ENCODE measurements at regions not wholly inside any gene's neighbourhood (a gene's known extent, or its start where the extent isn't known, plus 50 kb on each side); places are given as distances from the start of the nearest gene placed in this dataset.

GRCh38 chr2:37786854-37787253 is 115.4 kb upstream of the CDC42EP3 start:
- DNase-seq (ENCODE audit: low read depth in 1 of 2, low spot score in 1 of 2) = peak in 1 of 2 experiments; percentile 31
- ChIA-PET POLR2A (no interaction called here), CTCF (interaction anchor here (1.0 to 1.6 kb wide), 2 partner anchors 9 to 90 kb away, joined by 3 to 4 read pairs; no protein-coding TSS in a partner anchor)
- H3K9me3 ChIP-seq = peaks cover 24% of the 10 kb centered on the region
- no peak overlapping the region for H3K4me3 ChIP-seq
- peak overlapping the region; percentile 15; the same call in 2 of the 3 replicates for H3K4me2 ChIP-seq
- H3K4me1 ChIP-seq = peaks cover 19% of the 10 kb centered on the region
- 72% methylated on average over 5 of the region's 5 CpGs for WGBS (ENCODE audit: missing lambda C conversion rate)
- TF ChIP-seq FOXS1 (CRISPR knock-in tag; IDR thresholded peaks at IDR 0.05) (peak; percentile 20; the same call in 1 of the 2 replicates), POLR2AphosphoS2 (conservative IDR thresholded peaks at IDR 0.05; ENCODE audit: low read length) (no peak)
- peak in 1 of 2 experiments; percentile 33; a peak in 1 of 6 replicates for ATAC-seq
- peak overlapping the region; percentile 8 to 49; a peak in 5 of 6 replicates for H3K27ac ChIP-seq
- no peak for FAIRE-seq

- peak; percentile 84 for FAIRE-seq
- no peak overlapping the region for H3K4me3 ChIP-seq
- H3K27ac ChIP-seq = no peak overlapping the region
- ATAC-seq = no peak
- peaks cover 24% of the 10 kb centered on the region for H3K9me3 ChIP-seq
- POLR2A ChIA-PET = no interaction called here
- TF ChIP-seq KDM1A (IDR thresholded peaks at IDR 0.05; ENCODE audit: low read depth) (no peak), HEYL (CRISPR knock-in tag; IDR thresholded peaks at IDR 0.05) (no peak), CTCF (IDR thresholded peaks at IDR 0.05) (no peak), ATOH8 (CRISPR knock-in tag; IDR thresholded peaks at IDR 0.05; ENCODE audit: low read depth) (no peak), SMC3 (IDR thresholded peaks at IDR 0.05) (no peak), MAZ (IDR thresholded peaks at IDR 0.05; ENCODE audit: borderline replicate concordance, low read depth, low read length) (no peak), MYC (IDR thresholded peaks at IDR 0.05; ENCODE audit: borderline replicate concordance, low read length) (no peak), CBX2 (IDR thresholded peaks at IDR 0.05; ENCODE audit: borderline replicate concordance, low read depth) (no peak), PBX3 (IDR thresholded peaks at IDR 0.05) (no peak), GATA3 (IDR thresholded peaks at IDR 0.05; ENCODE audit: borderline replicate concordance) (no peak), TP53 (CRISPR knock-in tag; IDR thresholded peaks at IDR 0.05) (no peak), FOXS1 (CRISPR knock-in tag; IDR thresholded peaks at IDR 0.05) (no peak), RFX5 (IDR thresholded peaks at IDR 0.05) (no peak), HES2 (IDR thresholded peaks at IDR 0.05) (no peak), BCL3 (IDR thresholded peaks at IDR 0.05) (no peak), RCOR1 (IDR thresholded peaks at IDR 0.05; ENCODE audit: low read depth, low read length) (no peak)
- no peak overlapping the region for H3K4me2 ChIP-seq
- DNase-seq (ENCODE audit: low read depth in 1 of 2, low spot score in 1 of 2) = no peak
- peaks cover 6% of the 10 kb centered on the region; the same call in 1 of the 3 replicates for H3K4me1 ChIP-seq
- CTCF ChIA-PET = interaction anchor here (1.2 kb wide), 1 partner anchor 20 kb away, joined by 3 read pairs; no protein-coding TSS in a partner anchor
Observed at GRCh38 chr2:37788602-37789209, 117.3 kb upstream of the CDC42EP3 start.

- H3K9me3 ChIP-seq = peaks cover 24% of the 10 kb centered on the region
- H3K4me1 ChIP-seq = peaks cover 6% of the 10 kb centered on the region; the same call in 1 of the 3 replicates
- no peak for DNase-seq (ENCODE audit: low read depth in 1 of 2, low spot score in 1 of 2)
- no peak overlapping the region for H3K4me3 ChIP-seq
- ChIA-PET CTCF (no interaction called here), POLR2A (no interaction called here)
- TF ChIP-seq HEYL (CRISPR knock-in tag; IDR thresholded peaks at IDR 0.05) (no peak), ZNF302 (CRISPR knock-in tag; IDR thresholded peaks at IDR 0.05) (no peak), HOXB13 (CRISPR knock-in tag; IDR thresholded peaks at IDR 0.05; ENCODE audit: low read depth) (no peak), RFX5 (IDR thresholded peaks at IDR 0.05) (no peak), BHLHE40 (IDR thresholded peaks at IDR 0.05; ENCODE audit: low read depth, low read length) (no peak)
- no peak for FAIRE-seq
- H3K4me2 ChIP-seq = no peak overlapping the region
- H3K27ac ChIP-seq = no peak overlapping the region
- 72% methylated on average over 2 of the region's 2 CpGs for WGBS (ENCODE audit: missing lambda C conversion rate)
- ATAC-seq = no peak
Observed at GRCh38 chr2:37790019-37790418, 118.6 kb upstream of the CDC42EP3 start.

All from A549 (cell line).